CD4-positive, alpha-beta memory T cell (primary cell): ENCODE measurements at regions not wholly inside any gene's neighbourhood (a gene's known extent, or its start where the extent isn't known, plus 50 kb on each side); places are given as distances from the start of the nearest gene placed in this dataset.

ENCODE experiments used
- CTCF ChIA-PET: fragments of 350-600 bp; sonication (Branson Sonifier 250); formaldehyde crosslinking; loops from one replicate; lab custom pipeline; 2021; ENCODE audit warnings: inconsistent platforms; ENCODE audit not compliant: partially characterized antibody; lab: Charles Lee
- POLR2A ChIA-PET: fragments of 350-600 bp; sonication (Branson Sonifier 250); formaldehyde crosslinking; loops from one replicate; lab custom pipeline; 2021; ENCODE audit not compliant: partially characterized antibody; lab: Charles Lee
- DNase-seq, 5 donors: peaks; one replicate each; pipeline versions ENCODE4 v3.0.0 to v3.0.0-alpha.2; 2020 to 2022; ENCODE audit warnings: mixed read lengths in 1 of 5
- H3K27ac ChIP-seq: one replicate; pipeline ENCODE4 v1.7.0; 2013; ENCODE audit warnings: low read depth, low read length
- H3K27me3 ChIP-seq: 2 replicates; pipeline ENCODE4 v1.7.0; 2013; ENCODE audit warnings: mild to moderate bottlenecking, low read length, moderate library complexity; ENCODE audit not compliant: insufficient read depth
- H3K36me3 ChIP-seq: 2 replicates; pipeline ENCODE4 v1.7.0; 2013; ENCODE audit warnings: mild to moderate bottlenecking, low read length, moderate library complexity; ENCODE audit not compliant: insufficient read depth
- H3K4me1 ChIP-seq: 2 replicates; pipeline ENCODE4 v1.7.0; 2013; ENCODE audit warnings: mild to moderate bottlenecking, low read length, moderate library complexity; ENCODE audit not compliant: insufficient read depth
- H3K4me3 ChIP-seq, 2 donors: one replicate each; pipeline ENCODE4 v1.7.0; 2013; ENCODE audit warnings: low read length in 2 of 2, mild to moderate bottlenecking in 1 of 2
- H3K9me3 ChIP-seq, 2 donors: one replicate each; pipeline ENCODE4 v1.7.0; 2013; ENCODE audit warnings: low read length in 2 of 2, control low read depth in 1 of 2; ENCODE audit not compliant: control insufficient read depth in 1 of 2
- H3K27ac Mint-ChIP-seq, 7 donors: one replicate each; pipeline ENCODE4 v1.8.0; 2020 to 2021; ENCODE audit warnings: mixed read lengths in 7 of 7, mild to moderate bottlenecking in 6 of 7, inconsistent platforms in 3 of 7, moderate library complexity in 3 of 7
- H3K27me3 Mint-ChIP-seq, 2 donors: one replicate each; pipeline ENCODE4 v1.8.0; 2020 to 2021; ENCODE audit warnings: mixed read lengths in 2 of 2
- H3K36me3 Mint-ChIP-seq, 2 donors: one replicate each; pipeline ENCODE4 v1.8.0; 2020 to 2021; ENCODE audit warnings: mixed read lengths in 2 of 2, inconsistent platforms in 1 of 2, mild to moderate bottlenecking in 1 of 2
- H3K4me1 Mint-ChIP-seq, 4 donors: one replicate each; pipeline ENCODE4 v1.8.0; 2020 to 2021; ENCODE audit warnings: mixed read lengths in 4 of 4, mild to moderate bottlenecking in 1 of 4
- H3K4me3 Mint-ChIP-seq, 8 donors: one replicate each; pipeline ENCODE4 v1.8.0; 2020 to 2021; ENCODE audit warnings: mixed read lengths in 8 of 8, mild to moderate bottlenecking in 7 of 8, moderate library complexity in 6 of 8, inconsistent platforms in 3 of 8
- H3K9me3 Mint-ChIP-seq, 8 donors: one replicate each; pipeline ENCODE4 v1.8.0; 2020 to 2021; ENCODE audit warnings: mixed read lengths in 8 of 8, mild to moderate bottlenecking in 5 of 8, inconsistent platforms in 3 of 8, moderate library complexity in 1 of 8
- intact Hi-C: fragments of 100-400 bp; cut with micrococcal nuclease; formaldehyde crosslinking; loops from one replicate; pipeline ENCODE4 v1.15.1; 2023

DNA sequence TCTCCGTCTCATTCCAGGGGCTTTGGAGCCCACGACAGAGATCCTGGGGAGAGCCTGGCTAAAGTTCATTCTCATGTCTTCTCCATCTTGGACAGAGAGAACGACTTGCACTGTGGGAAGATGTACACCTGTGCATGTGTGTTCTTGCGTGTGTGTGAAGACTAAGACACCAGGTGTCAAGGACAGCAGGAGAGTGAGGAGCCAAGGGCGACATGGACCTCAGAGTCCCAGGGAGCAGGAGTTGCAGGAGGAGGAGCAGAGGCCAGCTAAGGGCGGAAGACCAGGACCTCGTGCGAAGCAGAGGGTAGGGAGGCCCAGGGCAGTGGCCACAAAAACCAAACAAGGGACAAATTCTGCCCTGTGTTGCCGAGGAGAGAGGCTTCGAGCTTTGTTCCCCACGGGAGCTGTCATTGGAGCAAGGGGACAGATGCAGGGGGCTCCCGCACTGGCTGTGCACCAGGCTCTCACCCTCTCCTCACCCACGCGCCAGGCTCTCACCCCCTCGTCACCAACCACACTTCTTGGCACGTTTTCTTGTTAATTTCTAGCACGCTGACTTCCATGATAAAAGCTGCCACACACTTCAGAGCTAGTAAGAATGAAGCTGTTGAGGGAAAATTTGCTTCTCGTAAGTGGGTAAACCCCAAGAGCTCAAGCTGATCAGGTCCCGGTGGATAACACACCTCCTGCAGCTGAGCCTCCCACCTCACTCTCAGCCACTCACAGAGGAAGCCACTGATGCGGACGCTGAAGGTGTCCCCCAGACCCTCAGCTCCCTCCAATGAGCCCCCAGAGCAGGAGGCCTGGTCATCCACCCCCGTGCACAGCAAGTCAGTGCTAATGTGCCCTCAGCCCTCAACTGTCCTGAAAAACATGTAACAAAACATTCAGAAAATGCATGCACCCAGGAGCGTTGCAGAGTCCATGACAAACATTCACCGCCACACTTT is 62.6 kb downstream of the DLL1 start:
- Histone ChIP-seq H3K9me3 (no peaks in the 10 kb centered on the region), H3K4me3 (no peak overlapping the region), H3K27ac (no peak overlapping the region), H3K27me3 (no peaks in the 10 kb centered on the region), H3K36me3 (no peaks in the 10 kb centered on the region), H3K4me1 (peaks cover 2% of the 10 kb centered on the region)
- CTCF ChIA-PET = no interaction called here
- intact Hi-C loops = no loop called here
- DNase-seq = no peak
- peaks cover 0 to 1% of the 10 kb centered on the region in 2 donors for H3K27me3 Mint-ChIP-seq
- H3K36me3 Mint-ChIP-seq = no peaks in the 10 kb centered on the region
- H3K9me3 Mint-ChIP-seq = no peaks in the 10 kb centered on the region
- no peak overlapping the region for H3K4me3 Mint-ChIP-seq
- H3K4me1 Mint-ChIP-seq = peaks cover under 1 to 2% (median 1%) of the 10 kb centered on the region in 4 donors
- H3K27ac Mint-ChIP-seq = no peak overlapping the region
- POLR2A ChIA-PET = no interaction called here

DNA sequence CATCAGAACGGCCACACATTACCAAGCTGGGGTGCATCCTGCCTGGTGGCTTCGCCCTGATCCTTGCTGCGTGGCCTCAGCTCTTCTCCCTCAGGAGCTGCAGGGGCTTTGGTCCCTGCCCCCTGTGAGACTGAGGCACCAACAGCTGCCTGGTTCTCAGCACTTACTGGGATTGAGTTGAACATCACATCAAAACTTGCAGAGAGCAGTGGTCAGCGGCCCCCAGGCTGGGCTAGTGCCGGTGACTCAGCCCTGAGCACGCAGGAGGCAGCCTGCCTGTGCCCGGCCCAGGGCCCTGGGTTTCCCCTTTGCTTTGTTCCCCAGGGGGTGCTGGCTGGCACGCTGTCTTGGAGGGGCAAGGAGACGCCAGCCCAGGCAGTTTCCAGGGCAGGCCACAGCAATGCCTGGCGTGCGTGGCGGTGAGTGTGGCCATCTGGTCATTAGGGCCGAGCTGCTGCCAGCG is 63.3 kb downstream of the DLL1 start:
- Histone ChIP-seq H3K27ac (no peak overlapping the region), H3K36me3 (no peaks in the 10 kb centered on the region), H3K9me3 (no peaks in the 10 kb centered on the region), H3K4me3 (no peak overlapping the region), H3K27me3 (no peaks in the 10 kb centered on the region), H3K4me1 (peaks cover 9% of the 10 kb centered on the region)
- intact Hi-C loops = no loop called here
- POLR2A ChIA-PET = no interaction called here
- H3K4me3 Mint-ChIP-seq = no peak overlapping the region
- no peak for DNase-seq
- no peaks in the 10 kb centered on the region for H3K36me3 Mint-ChIP-seq
- peaks cover 0 to 1% of the 10 kb centered on the region in 2 donors for H3K27me3 Mint-ChIP-seq
- peaks cover 5 to 9% (median 8%) of the 10 kb centered on the region in 4 donors for H3K4me1 Mint-ChIP-seq
- no peak overlapping the region for H3K27ac Mint-ChIP-seq
- CTCF ChIA-PET = no interaction called here
- no peaks in the 10 kb centered on the region for H3K9me3 Mint-ChIP-seq

DNA sequence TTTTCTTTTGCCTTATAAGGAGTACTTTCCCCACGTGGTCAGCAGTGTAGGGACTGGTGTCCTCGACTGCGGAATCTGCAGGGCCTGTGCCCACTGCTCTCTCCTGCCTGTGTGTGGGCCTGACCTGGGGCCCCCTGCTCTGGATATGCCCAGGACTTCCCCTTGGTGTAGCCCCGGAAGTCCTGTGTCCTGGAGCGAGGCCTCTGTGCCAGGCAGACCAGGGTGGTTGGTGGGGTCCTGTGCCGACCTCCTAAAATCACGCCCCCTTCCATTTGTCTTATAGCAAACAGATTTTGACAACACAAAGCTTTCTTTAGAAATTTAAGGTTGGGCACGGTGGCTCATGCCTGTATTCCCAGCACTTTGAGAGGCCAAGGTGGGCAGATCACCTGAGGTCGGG is 64.2 kb downstream of the DLL1 start:
- H3K27ac ChIP-seq = no peak overlapping the region
- CTCF ChIA-PET = no interaction called here

DNA sequence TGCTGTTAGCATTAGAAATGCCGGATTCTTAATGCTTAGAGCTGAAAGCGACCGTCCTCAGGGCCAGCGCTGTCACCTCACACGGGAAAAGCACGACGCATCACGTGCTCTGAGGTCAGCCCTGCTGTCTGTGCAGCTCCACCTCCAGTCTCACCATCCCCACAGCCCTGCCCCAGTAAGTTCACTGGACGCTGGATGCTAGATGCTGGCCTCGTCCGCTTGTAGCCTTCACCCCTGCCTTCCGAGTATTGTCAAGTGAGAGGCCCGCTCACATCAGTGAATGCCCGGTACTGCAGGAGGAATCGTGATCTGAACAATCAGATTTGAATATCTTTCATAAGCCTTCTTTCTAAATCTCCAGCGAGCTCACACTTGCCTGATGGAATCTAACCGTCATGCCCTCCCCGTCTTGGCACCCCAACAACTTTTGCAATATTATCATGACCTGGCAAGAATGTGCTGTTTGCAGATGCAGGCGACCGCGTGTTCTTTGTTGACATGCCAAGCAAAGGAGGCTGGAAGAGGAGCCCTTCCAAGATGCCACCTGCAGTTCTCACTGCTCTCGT is 64.9 kb downstream of the DLL1 start:
- DNase-seq = no peak
- no peaks in the 10 kb centered on the region for H3K36me3 Mint-ChIP-seq
- no peaks in the 10 kb centered on the region for H3K9me3 Mint-ChIP-seq
- H3K4me1 Mint-ChIP-seq = peaks cover 5 to 16% (median 13%) of the 10 kb centered on the region in 4 donors
- Histone ChIP-seq H3K36me3 (no peaks in the 10 kb centered on the region), H3K27ac (no peak overlapping the region), H3K4me1 (peaks cover 10% of the 10 kb centered on the region), H3K27me3 (no peaks in the 10 kb centered on the region), H3K4me3 (no peak overlapping the region), H3K9me3 (no peaks in the 10 kb centered on the region)
- H3K27ac Mint-ChIP-seq = no peak overlapping the region
- ChIA-PET POLR2A (no interaction called here), CTCF (no interaction called here)
- H3K4me3 Mint-ChIP-seq = no peak overlapping the region
- peaks cover 0 to 1% of the 10 kb centered on the region in 2 donors for H3K27me3 Mint-ChIP-seq
- intact Hi-C loops = no loop called here

More for the DNA sequence above, 64.2 kb downstream of the DLL1 start:
- Histone ChIP-seq H3K27me3 (no peaks in the 10 kb centered on the region), H3K4me3 (no peak overlapping the region), H3K9me3 (no peaks in the 10 kb centered on the region), H3K36me3 (no peaks in the 10 kb centered on the region), H3K4me1 (peaks cover 10% of the 10 kb centered on the region)
- DNase-seq = no peak
- H3K27ac Mint-ChIP-seq = no peak overlapping the region
- H3K4me3 Mint-ChIP-seq = no peak overlapping the region
- H3K4me1 Mint-ChIP-seq = peaks cover 5 to 16% (median 13%) of the 10 kb centered on the region in 4 donors
- H3K27me3 Mint-ChIP-seq = peaks cover 0 to 1% of the 10 kb centered on the region in 2 donors
- no peaks in the 10 kb centered on the region for H3K36me3 Mint-ChIP-seq
- H3K9me3 Mint-ChIP-seq = no peaks in the 10 kb centered on the region
- POLR2A ChIA-PET = no interaction called here
- intact Hi-C loops = no loop called here

DNA sequence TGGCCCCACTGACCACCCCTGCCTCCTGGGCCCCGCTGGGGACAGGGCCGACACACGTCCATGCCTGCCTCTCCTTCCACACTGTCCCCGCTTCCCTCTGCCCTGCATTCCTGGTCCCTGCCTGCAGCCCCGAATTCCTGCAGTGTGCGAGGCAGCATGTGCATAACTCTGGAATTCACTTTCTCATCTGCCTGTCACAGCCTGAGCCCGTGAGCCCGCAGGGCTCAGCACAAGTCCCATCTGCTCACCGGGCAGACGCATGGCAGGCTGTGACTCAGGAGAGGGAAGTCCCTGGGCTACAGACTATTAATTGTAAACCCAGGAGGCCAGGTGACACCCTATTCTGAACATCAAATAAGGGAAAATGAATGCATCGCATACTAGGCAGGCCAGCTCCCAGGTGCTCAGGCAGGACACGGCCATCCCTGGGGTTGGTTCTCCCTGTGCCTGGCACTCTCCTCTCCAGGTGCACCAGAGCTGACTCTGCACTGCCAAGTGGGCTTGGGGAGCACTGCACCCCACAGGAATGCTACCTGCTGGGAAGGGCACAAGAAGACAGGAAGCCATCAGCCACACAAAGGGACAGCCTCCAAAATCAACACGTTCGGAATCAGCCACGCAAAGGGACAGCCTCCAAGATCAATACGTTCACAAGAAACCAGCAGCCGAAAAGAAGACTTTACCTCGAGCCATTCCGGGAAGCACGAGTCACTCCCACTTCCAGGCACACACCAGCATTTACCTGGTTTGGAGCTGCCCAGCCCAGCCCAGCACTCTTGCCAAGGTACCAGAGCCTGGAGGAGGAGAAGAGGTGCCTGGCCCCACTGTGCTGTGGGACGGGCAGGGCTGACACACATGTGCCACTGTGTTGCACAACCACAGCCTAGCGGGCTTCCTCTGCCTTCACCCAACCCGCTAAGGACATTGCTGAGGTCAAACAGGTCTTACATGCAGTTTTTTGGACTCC is 65.9 kb downstream of the DLL1 start:
- H3K27ac Mint-ChIP-seq = no peak overlapping the region
- CTCF ChIA-PET = no interaction called here

DNA sequence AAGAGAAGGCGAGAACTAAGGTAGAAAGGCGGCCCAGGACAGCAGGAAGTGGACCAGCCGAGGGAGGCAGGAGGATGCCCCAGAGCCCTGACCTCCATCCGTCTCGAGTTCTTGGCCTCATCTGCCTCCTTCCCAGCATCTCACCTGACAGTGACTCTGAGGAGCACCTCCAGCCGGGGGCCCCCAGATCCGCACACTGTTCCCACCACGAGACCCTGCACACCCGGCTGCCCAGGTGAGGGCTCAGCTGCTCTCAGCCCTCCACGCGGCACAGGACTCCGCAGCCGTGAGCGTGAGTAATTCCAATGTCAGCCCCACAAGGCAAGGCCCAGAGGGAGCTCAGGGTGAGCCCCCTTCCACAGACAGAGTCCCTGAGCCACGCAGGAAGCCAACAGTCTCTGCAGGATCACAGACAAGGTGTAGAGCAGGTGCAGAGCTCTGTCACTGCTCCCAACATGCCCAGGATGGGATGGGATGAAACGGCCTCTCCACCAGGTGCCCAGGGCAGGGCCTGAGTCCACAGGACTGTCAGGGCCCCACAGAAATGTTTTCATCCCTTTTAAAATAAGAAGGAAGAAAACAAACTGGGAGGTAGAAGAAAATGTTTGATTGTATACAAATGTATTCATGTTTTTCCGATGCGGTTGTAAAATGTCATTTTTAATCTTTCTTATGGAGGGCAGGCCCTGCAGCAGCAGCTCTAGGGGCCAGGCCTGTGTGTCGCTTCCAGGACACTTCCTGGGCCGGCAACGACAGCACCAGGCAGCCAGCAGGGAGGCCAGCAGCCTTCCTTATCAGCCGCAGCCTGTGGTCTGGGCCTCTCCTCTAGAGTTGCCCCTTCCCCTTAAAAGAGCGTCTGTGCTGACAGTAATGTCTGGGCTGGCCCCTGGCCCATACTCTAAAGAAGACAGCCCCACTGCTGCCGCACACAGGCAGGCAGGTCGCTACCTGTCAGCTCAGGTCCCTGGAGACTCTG is 66.9 kb downstream of the DLL1 start:
- H3K9me3 Mint-ChIP-seq = no peaks in the 10 kb centered on the region
- H3K4me1 ChIP-seq = peaks cover 10% of the 10 kb centered on the region
- no peak overlapping the region for H3K4me3 ChIP-seq
- H3K27ac ChIP-seq = no peak overlapping the region
- CTCF ChIA-PET = no interaction called here
- intact Hi-C loops = no loop called here
- H3K27me3 ChIP-seq = no peaks in the 10 kb centered on the region
- H3K27ac Mint-ChIP-seq = no peak overlapping the region
- peaks cover 0 to 1% of the 10 kb centered on the region in 2 donors for H3K27me3 Mint-ChIP-seq
- no peaks in the 10 kb centered on the region for H3K36me3 Mint-ChIP-seq
- H3K9me3 ChIP-seq = no peaks in the 10 kb centered on the region
- H3K36me3 ChIP-seq = no peaks in the 10 kb centered on the region
- H3K4me3 Mint-ChIP-seq = peak overlapping the region in 1 of 8 donors; percentile 39
- POLR2A ChIA-PET = no interaction called here
- H3K4me1 Mint-ChIP-seq = peaks cover 5 to 16% (median 13%) of the 10 kb centered on the region in 4 donors
- no peak for DNase-seq

More for the DNA sequence above, 65.9 kb downstream of the DLL1 start:
- Mint-ChIP-seq H3K4me3 (peak overlapping the region in 1 of 8 donors; percentile 26), H3K27me3 (peaks cover 0 to 1% of the 10 kb centered on the region in 2 donors), H3K4me1 (peaks cover 5 to 16% (median 13%) of the 10 kb centered on the region in 4 donors), H3K9me3 (no peaks in the 10 kb centered on the region), H3K36me3 (no peaks in the 10 kb centered on the region)
- intact Hi-C loops = no loop called here
- POLR2A ChIA-PET = no interaction called here
- H3K9me3 ChIP-seq = no peaks in the 10 kb centered on the region
- peaks cover 10% of the 10 kb centered on the region for H3K4me1 ChIP-seq
- H3K4me3 ChIP-seq = no peak overlapping the region
- no peak for DNase-seq
- no peaks in the 10 kb centered on the region for H3K27me3 ChIP-seq
- no peaks in the 10 kb centered on the region for H3K36me3 ChIP-seq
- H3K27ac ChIP-seq = no peak overlapping the region
